Endothelial cell of umbilical vein (primary cell): ENCODE measurements at regions not wholly inside any gene's neighbourhood (a gene's known extent, or its start where the extent isn't known, plus 50 kb on each side); places are given as distances from the start of the nearest gene placed in this dataset.

ENCODE experiments used
- CTCF ChIP-seq, 2 donors: IDR thresholded peaks; 1 replicate in 1 of 2; 2 replicates in 1 of 2; pipeline ENCODE4 v1.5.1; 2011; ENCODE audit warnings: low read length in 2 of 2, mild to moderate bottlenecking in 2 of 2, moderate library complexity in 2 of 2, control low read depth in 1 of 2, inconsistent platforms in 1 of 2, low read depth in 1 of 2; ENCODE audit not compliant: insufficient read depth in 1 of 2; ENCODE audit errors: extremely low read depth in 1 of 2
- EZH2 ChIP-seq: IDR thresholded peaks from 2 replicates; pipeline ENCODE4 v1.6.1; 2012; ENCODE audit warnings: borderline replicate concordance, low read depth, mild to moderate bottlenecking, moderate library complexity, low read length, inconsistent platforms; ENCODE audit not compliant: severe bottlenecking
- MYC ChIP-seq: IDR thresholded peaks from one replicate; pipeline ENCODE4 v1.6.1; 2011; ENCODE audit warnings: mild to moderate bottlenecking, low read depth, low read length
- POLR2A ChIP-seq: IDR thresholded peaks from 2 replicates; pipeline ENCODE4 v1.6.1; 2012; ENCODE audit warnings: low read depth, mild to moderate bottlenecking, control low read depth, low read length

DNA sequence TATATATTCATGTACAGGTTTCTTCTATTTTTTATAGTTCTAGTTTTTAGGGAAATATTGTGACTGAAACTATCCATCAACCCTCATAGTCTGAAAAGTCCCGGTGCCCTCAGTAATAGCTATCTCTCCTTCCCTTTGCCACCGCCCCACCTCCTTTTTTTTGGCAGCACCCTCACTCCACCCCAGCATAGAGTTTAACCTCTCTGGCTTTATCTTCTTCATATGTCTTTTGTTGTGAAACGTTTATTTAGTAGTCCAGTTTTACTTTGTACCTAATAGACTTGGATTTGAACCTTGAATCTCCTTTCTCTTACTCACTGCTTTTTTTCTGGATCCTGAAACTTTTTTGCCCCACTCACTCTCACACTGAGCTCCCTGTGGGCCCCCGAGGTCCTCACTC, 109.5 kb downstream of the BBS10 start:
- TF ChIP-seq MYC: no peak
- no peak for TF ChIP-seq POLR2A
- TF ChIP-seq EZH2: no peak
- no peak for TF ChIP-seq CTCF (IDR thresholded peaks at IDR 0.05; ENCODE audit: extremely low read depth in 1 of 2, insufficient read depth in 1 of 2, low read depth in 1 of 2, low read length in 2 of 2)
